ENCODE measurements at regions not wholly inside any gene's neighbourhood (a gene's known extent, or its start where the extent isn't known, plus 50 kb on each side); places are given as distances from the start of the nearest gene placed in this dataset.

DNA sequence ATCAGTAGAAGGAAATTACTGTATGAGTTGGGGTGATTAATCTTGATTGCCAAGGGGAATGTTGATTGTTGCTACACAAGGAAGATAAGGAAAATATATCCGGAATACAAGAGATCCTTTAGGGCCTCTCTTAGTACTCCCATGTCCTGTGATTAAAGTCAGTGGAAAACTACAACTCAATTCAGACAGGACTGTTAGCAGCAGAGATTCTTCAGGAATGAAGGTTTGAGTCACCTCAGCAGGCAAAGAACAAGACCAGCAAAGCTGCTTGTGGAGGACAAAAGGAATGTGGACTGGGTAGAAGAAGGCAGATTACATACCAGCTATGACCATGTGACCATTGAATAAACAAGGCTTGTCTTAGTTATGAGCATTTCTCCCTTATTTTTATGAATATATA lies 478.2 kb downstream of the BUD13 start:
- DNase-seq (ENCODE audit: low read depth in 2 of 2): no peak

DNA sequence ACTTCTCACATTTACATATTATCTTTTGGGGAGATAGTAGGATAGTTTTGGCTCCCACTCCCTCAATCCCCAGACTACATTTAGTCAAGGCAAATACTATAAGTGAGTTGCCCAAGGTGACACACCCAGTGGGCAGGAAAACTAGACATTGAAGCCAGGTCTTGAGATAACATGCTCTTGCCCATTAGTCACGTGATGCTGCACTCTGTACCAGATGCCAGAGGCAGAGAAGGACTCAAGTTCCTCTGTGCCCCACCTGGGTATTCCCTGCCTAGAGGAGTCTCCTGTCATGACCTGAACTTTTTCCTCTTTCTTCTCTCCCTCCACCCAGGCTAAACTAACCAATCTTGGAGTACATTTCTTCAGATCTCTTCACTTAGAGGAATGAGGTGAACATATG lies 484.9 kb downstream of the BUD13 start:
- no peak for DNase-seq (ENCODE audit: low read depth in 2 of 2)

DNA sequence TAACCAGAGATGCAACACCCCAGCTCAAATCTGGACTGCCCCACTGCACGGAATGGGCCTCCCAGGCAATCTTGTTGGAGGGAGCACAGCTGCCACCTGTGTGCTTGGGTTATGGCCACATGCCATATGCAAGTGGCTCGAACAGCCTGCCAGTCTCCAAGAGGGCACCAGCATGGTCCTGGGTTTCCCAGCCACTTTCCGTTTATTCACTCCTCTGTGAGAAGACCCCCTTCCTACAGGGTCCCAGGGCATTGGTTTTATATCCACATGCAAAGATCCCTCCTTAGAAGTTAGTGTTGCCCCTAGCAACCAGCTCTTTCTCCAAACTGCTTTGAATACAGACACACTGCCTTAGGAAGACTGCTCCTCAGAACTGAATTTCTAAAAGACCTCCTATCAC lies 487.8 kb downstream of the BUD13 start:
- DNase-seq (ENCODE audit: low read depth in 2 of 2): no peak

DNA sequence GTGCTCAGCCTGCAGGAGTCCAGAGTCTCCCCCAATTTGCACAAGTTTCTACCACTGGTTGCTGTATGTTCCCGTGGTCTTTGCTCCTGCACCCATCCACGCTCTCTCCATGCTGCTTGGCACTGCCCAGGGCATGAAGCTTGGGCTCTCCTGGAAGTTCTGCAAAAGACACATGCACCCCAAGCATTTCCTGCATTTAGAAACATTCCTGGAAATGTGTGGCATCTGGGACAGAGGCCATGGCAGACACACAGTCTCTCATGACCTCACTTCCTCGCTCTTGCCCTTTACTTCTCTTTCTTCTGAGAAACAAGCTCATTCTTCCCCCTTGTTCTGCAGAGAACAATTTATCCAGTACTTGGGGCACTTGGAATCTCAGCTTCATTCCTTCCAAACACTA lies 489.5 kb downstream of the BUD13 start:
- no peak for DNase-seq (ENCODE audit: low read depth in 2 of 2)

DNA sequence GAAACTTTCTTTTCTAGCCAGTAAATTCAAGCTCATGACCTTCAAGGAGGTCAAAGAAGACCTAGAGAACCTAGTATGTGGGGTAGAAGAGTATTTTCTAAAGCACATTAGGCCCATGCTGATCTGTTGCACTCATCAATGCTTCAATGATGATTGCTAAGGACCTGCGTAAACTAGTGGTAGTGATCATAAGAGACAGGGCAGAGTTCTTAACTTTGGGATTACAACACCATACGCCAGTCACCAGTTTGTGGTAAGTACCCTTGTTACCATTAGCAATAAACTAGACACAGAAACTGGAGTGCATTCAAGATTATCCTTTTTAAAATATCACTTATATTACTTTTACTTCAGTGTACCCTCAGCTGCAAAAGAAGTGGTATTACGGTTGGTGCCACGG lies 490.3 kb downstream of the BUD13 start:
- DNase-seq (ENCODE audit: low read depth in 2 of 2): no peak

DNA sequence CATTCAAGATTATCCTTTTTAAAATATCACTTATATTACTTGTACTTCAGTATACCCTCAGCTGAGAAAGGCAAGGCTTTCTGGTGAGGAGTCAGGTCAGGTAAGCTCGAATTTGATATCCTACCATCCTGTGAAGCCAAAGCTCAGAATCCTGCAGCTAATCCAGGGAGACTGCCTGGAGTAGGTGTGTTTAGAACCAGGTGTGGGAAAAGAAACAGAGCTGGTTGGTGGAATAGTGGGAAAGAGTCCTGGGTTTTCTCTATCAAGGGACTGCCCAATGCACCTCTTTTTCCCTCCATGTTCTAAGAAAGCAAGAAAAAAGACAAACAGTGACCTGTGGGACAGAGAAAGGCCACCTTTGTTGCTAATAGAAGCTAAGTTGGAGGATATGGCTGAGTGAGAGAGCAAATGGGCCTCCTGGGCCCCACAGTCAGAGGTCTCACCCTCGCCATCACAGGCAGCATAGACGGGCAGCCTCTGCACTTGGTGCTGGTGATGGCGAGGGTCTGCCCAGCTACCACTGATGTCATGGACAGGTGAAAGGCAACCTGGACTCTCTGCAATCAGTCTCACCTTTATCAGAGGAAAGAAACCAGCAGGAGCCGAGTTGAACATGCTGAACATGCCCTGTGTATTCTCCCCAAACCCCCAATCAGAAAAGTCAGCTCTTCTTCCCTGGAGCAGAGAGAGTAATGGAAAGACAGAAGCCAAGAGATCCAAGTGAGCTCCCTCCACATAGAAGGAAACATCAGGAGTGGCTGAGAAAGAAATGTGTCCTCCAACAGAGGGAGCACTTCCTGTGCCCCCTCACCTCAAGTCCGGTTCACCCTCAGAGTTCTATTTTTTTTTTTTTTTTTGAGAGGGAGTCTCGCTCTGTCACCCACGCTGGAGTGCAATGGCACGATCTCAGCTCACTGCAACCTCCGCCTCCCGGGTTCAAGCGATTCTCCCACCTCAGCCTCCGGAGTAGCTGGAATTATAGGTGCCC lies 491.3 kb downstream of the BUD13 start:
- DNase-seq (ENCODE audit: low read depth in 2 of 2): no peak

DNA sequence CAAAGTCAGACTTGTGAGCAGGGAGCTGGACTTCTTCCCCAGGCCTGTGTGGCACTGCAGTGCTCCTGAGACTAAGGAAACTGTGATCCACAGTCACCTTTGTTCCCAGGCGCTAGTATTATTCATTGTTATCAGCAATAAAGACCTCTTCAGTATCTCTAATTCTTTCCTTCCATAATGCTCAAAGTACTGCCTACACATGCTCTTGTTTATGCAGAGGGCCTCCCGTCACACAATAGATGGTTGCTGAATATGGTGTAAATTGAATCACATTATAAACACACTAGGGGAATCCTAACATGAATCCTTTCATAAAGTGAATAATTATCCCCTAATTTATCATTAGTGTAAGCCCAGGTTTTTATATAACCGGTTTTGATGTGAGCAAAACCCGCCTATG lies 493.3 kb downstream of the BUD13 start:
- no peak for DNase-seq (ENCODE audit: low read depth in 2 of 2)

DNA sequence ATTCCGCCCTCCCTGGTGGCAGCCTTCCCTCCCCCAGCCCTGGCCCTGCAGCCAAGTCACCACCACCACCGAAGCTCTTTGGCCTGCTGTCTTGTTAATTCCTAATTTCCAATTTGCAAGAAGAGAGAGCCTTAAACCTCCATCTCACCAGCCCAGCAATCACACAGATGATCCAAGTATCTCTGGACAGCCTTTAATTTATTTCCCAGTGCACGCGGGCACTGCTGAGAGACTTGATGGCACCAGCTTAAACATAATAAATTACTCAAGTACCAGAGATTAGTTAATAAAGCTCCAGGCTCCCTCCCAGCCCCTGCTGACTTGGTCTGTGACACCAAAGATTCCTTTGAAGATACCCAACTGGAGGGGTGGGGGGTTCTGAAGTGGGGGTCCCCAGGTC lies 494.7 kb downstream of the BUD13 start:
- DNase-seq (ENCODE audit: low read depth in 2 of 2): no peak

DNA sequence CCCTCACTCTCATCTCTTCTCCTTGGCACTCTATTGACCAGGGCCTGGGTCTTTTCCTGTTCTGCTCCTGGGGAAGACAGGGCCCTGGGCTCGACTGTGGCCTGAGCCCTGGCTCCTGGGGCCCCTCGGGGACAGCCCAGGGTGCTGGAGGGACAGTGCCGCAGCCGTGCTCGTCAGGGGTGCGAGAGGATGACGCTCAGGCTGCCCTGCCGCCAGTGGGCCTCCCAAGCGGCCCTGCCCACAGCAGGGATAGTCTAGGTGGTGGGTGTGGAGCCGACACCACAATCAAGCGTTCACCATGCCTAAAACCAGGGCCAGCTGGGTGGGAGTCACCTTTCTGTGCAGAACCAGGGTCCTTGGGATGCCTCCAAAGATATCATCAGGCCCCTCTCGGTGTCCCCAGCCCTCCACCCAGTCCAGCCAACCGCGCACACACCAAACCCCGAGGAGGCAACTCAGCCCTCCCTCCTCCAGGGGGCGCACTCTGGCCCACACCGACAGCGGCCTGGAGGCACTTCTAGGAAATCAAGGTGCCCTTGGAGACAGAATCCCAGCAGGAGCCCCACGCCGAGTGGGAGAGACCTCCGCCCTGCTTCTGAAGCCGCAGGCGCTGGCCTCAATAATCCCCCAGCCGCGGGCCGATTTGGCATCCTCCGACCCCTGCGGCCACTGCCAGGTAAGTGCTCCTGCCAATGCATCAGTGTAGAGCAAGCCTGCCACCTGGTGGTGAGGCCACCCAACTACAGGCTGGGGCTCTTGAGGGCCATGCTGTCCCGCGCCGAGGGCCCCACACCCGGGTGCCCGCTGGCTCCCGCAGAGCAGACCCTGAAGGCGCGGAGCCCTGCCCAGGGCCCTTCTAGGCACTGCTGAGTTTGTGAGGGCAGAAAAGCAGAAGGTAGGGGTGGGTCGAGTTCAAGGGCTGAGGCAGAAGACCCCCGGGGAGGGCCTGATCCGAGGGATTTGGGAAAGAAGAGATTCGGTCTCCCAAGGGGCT lies 496.4 kb downstream of the BUD13 start:
- DNase-seq (ENCODE audit: low read depth in 2 of 2): peak; percentile 54 to 72

DNA sequence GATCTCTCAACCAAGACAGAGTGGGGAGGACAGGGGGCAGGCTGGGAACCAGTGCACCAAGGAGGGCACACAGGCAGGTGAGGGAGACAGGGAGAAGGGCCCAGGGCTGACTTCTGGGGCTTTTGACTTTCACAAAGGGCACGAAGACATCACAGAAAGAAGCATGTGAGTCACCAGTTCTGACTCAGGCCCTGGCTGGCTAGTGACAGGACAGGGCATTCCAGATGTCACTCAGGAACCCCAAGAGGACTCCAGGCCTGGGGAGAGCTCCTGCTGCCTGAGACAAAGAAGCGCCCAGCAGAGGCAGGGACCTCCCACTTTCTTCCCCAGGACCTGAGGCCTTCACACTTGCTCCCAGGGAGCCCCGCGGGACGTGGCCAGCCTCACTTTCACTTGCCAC lies 497.2 kb downstream of the BUD13 start:
- no peak for DNase-seq (ENCODE audit: low read depth in 2 of 2)

DNA sequence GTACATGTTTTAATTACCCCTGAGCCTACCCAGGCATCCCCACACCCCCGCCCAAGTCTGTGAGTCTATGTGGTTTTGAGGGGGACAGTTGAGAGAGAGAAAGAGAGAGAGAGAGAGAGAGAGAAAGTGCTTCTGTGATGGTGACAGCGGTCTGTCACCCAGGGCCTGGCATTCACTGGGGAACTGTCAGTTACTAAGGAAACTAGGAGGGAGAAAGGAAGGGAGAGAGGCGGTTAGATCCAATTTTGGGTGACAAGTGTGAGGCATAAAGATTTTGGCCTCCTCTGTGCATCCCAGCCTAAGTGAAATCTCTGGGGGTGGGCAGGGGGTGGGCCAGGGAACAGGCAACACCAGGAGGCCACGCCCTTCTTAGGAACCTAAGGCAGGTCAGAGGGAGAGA lies 498.3 kb downstream of the BUD13 start:
- DNase-seq (ENCODE audit: low read depth in 2 of 2): no peak

DNA sequence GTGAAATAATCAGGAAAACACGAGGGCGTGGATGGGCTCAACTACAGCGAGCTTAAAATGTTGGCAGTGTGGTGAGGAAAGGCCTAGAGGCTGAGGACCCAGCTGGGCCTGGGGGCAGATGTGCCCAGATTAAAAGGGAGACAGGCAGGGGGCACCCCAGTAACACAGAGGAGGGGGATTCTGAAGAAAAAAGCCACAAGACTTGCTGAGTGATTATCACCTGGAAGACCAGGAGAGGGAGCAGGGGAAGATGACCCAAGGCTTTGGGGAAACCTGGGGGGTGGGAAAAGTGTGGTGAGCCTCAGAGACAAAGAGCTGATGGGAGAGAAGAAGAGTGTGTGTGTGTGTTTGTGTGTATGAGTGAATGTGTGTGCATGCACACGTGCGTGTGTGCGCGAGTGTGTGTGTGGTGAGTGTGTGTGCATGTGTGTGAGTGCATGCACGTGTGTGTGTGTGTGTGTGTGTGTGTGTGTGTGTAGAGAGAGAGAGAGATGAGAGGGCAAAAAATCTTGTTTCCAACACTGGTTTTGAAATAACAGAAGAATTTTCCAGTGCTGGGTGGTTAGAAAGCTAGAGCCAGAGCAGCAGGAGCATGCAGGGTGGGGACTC lies 500.5 kb downstream of the BUD13 start:
- no peak for DNase-seq (ENCODE audit: low read depth in 2 of 2)

DNA sequence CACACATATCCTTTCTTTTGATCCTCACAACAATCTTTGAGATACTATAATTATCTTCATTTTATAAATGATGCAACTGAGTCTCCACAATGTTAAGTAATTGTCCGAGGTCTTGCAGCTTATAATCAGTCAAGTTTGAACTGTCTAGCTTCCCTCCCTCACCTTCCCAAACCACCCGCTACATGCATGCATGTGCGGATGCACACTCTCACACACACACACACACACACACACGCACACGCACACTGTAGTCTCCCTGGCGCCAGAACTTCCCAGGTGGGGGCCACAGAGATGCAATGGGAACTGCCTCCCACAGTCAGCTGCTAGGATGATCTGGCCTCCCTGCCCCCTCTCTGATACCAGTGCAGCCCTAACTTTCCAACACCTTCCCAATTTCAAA lies 501.3 kb downstream of the BUD13 start:
- no peak for DNase-seq (ENCODE audit: low read depth in 2 of 2)

DNA sequence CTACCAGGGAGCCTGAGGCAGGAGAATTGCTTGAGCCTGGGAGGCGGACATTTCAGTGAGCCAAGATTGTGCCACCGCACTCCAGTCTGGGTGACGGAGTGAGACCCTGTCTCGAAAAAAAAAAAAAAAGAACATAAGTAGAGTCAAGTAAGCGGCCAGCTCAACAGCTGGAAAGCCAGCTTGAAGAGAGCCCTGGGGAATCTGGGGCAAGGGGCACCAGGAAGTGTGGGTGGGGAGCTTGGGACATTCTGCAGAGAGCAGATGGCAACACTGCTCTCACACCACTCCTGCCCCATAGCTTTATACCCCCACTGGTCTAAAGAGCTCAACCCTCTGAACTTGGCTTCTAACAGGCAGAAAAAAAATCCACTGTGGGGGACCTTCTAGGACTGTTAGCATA lies 505.6 kb downstream of the BUD13 start:
- DNase-seq (ENCODE audit: low read depth in 2 of 2): no peak

DNA sequence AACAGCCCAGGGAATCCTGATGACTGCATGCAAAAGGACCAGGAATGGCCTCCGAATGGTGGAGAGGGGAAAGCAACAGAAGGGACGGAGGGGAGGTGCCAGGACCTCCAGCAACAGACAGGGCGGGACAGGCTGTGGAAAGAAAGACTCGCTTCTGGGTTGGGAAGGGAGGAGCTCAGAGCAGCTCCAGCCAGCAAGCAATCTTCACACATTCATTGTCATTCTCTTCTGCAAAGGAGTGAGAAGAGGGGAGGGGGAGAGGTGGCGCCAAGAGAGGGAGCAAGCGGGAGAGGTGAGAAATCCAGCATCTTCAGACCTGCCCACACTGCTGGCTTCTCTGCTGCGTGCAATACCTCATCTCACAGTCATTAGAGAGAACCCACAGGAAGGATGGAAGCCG lies 509.0 kb downstream of the BUD13 start:
- no peak for DNase-seq (ENCODE audit: low read depth in 2 of 2)

DNA sequence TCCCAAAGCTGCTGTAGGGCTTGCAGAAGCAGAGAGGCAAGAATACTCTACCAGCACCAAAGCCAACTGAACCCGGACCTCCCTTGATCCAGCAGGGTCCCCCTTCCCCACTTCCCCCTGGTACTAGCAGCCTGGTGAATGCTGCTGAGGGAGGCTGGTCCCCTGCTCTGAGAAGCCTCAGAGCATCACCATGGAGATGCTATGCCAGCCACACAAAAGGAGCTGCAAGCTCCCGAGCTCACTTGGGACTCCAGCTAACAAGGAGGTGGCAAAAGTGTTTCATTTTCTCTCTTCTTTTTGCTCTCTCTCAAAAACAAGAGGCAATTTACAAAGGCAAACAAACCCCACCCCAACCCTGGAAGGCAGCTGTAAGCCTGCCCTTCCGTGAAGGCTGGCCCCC lies 509.8 kb downstream of the BUD13 start:
- no peak for DNase-seq (ENCODE audit: low read depth in 2 of 2)

DNA sequence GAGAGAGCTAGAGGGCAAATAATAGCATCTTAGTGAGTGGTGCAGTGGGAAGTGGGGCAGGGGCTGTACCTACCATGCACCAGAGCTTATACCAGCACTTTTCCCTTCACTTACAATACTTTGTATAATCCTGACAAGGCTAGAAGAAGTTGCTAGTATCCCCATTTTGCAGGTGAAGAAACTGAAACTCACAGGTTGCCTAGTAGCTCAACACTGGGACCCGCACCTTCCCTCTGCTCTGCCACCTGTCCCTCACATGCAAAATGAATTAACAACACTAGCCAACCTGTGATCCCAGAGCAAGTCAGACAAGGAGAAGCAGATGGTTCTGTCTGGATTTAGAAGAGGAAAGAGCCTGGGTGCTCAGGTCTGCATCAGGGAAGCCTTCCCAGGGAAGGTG lies 510.4 kb downstream of the BUD13 start:
- no peak for DNase-seq (ENCODE audit: low read depth in 2 of 2)

DNA sequence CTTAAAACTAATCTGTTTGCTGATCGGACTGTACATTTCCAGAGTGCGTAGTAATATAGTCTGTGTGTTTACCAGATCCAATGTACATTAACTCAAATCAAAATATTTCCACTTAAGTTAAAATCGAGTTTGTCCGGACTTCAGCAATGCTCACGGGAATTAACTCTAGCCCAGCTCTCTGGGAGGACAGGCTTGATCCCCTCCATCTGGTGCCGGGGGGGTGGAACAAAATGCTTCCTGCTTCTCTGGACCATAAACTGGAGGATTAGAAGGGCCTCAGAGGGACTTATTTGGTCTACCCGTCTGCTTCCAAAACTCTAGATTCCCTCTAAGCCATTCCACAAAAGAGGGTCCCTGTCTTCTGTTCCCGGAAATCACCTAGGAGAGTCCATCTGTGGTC lies 511.2 kb downstream of the BUD13 start:
- DNase-seq (ENCODE audit: low read depth in 2 of 2): no peak

DNA sequence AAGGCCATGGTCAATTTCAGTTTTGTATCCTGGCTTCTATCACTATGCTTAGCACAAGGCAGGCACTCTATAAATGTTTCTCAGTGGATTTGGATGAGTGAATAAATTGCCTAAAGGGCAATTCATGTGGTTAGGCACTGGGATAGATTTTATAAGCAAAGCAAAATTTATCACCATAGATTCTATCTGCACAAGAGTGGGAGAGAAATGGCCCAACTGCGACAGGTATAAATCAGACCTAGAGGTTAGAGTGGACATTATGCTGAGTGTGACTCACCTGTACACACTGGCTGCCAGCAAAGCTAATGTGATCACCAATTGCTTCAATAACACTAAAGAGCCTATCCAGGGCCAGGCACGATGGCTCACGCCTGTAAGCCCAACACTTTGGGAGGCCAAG lies 514.0 kb downstream of the BUD13 start:
- DNase-seq (ENCODE audit: low read depth in 2 of 2): no peak

DNA sequence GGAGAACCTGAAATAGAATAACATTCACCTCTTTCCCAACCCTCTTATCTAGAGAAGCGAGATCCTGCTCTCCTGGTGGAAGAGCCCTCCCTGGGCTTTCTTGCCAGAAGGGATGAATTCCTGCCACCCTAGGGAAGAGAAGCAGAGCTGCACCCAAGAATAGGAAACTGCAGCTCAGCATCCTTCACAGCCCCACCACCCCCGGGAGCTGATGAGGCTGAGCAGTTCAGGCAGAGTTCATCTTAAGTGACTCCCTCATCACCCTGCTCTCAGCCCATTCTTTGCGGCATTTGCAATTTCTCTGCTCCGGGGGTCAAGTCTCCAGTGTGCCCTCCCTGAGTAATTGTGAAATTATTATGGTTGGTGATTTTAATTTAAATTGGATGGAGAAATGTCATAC lies 514.9 kb downstream of the BUD13 start:
- DNase-seq (ENCODE audit: low read depth in 2 of 2): no peak

DNA sequence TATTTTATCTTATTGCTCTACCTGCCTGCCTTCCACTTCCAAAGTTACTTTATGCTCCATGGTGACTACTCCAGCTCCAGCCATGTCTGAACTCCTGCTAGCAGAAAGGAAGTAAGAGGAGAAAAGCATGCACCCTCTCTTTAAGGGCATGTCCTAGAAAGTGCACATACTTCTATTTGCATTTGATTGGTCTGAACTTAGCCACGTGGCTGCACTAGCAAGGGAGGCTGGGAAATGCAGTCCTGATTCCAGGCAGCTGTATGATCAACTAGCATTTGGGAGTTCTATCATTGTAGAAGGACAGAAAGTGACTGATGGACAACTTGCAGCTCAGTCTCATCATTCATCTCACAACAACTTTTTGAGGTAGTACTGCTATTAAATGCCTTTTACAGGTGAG lies 515.7 kb downstream of the BUD13 start:
- no peak for DNase-seq (ENCODE audit: low read depth in 2 of 2)

DNA sequence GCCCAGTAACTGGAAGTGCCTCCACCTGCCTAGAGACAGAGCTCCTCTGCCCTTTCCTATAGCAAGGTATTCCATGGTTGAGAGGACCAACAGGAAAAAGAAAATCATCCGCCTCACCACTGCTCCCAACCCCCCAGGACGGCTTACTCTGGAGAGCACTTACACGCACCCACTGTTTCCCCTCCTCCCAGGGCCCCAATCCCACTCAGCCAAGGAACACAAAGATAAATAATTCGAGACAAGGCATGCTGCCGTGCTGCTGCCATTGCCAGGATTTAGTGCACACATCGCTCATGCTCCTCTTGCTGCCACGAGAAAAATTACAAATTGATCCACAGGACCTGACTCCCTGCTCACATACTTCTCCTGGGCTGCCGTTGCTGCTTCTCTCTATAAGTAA lies 516.6 kb downstream of the BUD13 start:
- DNase-seq (ENCODE audit: low read depth in 2 of 2): no peak

All from activated CD4-positive, alpha-beta T cell treated with anti-CD3 and anti-CD28 coated beads for 24 hours (primary cell).